HepG2 (cell line): ENCODE measurements at regions not wholly inside any gene's neighbourhood (a gene's known extent, or its start where the extent isn't known, plus 50 kb on each side); places are given as distances from the start of the nearest gene placed in this dataset.

Experiments used
- ATAC-seq: fragments of 200-7000 bp; cut with Tn5 transposase; 3 replicates; pipeline ENCODE4 v1.9.1; 2020; ENCODE audit warnings: mild to moderate bottlenecking, moderate library complexity
- BruUV-seq: library from RNA; stranded (reverse); fragments of 400-500 nt; replicated peaks from 2 replicates; lab custom pipeline; 2021; lab: Mats Ljungman, UMichigan
- CTCF ChIA-PET: fragments of 300-600 bp; formaldehyde crosslinking; extraction: SDS; loops from one replicate; lab custom pipeline; 2021; ENCODE audit warnings: low total read pairs, inconsistent platforms, low intra/inter-chr PET ratio; lab: Yijun Ruan, JAX
- POLR2A ChIA-PET: fragments of 350-600 bp; sonication (Branson Sonifier 250); formaldehyde crosslinking; loops from one replicate; lab custom pipeline; 2020; ENCODE audit warnings: antibody characterized with exemption, inconsistent platforms; lab: Yijun Ruan, JAX
- DNase-seq: peaks from one replicate; pipeline ENCODE4 v3.0.0-alpha.2; 2015; ENCODE audit warnings: low spot score
- FAIRE-seq: peaks from 3 replicates; lab custom pipeline; 2011; peaks lifted over from hg19 to GRCh38; lab: Jason Lieb, UNC
- H2AFZ ChIP-seq: one replicate; pipeline ENCODE4 v1.6.1; 2011; ENCODE audit warnings: low read length, inconsistent platforms
- H3K27ac ChIP-seq: fragments of 300-600 bp; 3 replicates; pipeline ENCODE4 v1.8.0; 2011; ENCODE audit warnings: mixed run types, mild to moderate bottlenecking, mixed read lengths, low read length, inconsistent platforms; ENCODE audit not compliant: insufficient read depth; ENCODE audit errors: extremely low read length
- H3K27me3 ChIP-seq, 2 experiments: fragments of 200-600 bp in 1 of 2; 2 replicates in 1 of 2; 3 replicates in 1 of 2; pipeline versions ENCODE4 v1.6.0 to v1.8.0; 2011; ENCODE audit warnings: low read length in 2 of 2, mild to moderate bottlenecking in 2 of 2, moderate library complexity in 2 of 2, inconsistent platforms in 1 of 2; ENCODE audit not compliant: insufficient read depth in 2 of 2, control insufficient read depth in 1 of 2
- H3K36me3 ChIP-seq, 2 experiments: fragments of 200-600 bp in 1 of 2; replicated peaks in 1 of 2; 2 replicates in 1 of 2; 3 replicates in 1 of 2; pipeline versions ENCODE4 v1.5.1 to v1.8.0; 2011; ENCODE audit warnings: low read length in 2 of 2, inconsistent platforms in 1 of 2; ENCODE audit not compliant: insufficient read depth in 2 of 2, control insufficient read depth in 1 of 2
- H3K4me1 ChIP-seq: 2 replicates; pipeline ENCODE4 v1.5.1; 2012; ENCODE audit warnings: low read length, inconsistent platforms; ENCODE audit not compliant: insufficient read depth
- H3K4me2 ChIP-seq: 2 replicates; pipeline ENCODE4 v1.6.0; 2011; ENCODE audit warnings: low read depth, low read length, inconsistent platforms
- H3K4me3 ChIP-seq, 3 experiments: fragments of 200-600 bp in 1 of 3; sonication (generic), shearing (Covaris generic) in 1 of 3; replicated peaks in 1 of 3; 2 replicates each; pipeline ENCODE4 v1.5.1; 2011 to 2016; ENCODE audit warnings: low read length in 3 of 3, inconsistent platforms in 2 of 3, low read depth in 2 of 3, mild to moderate bottlenecking in 2 of 3, control low read depth in 1 of 3, mixed read lengths in 1 of 3; ENCODE audit not compliant: insufficient read depth in 1 of 3
- H3K79me2 ChIP-seq: one replicate; pipeline ENCODE4 v1.6.1; 2011; ENCODE audit warnings: low read length, inconsistent platforms; ENCODE audit not compliant: insufficient read depth
- H3K9ac ChIP-seq: 2 replicates; pipeline ENCODE4 v1.6.0; 2011; ENCODE audit warnings: mild to moderate bottlenecking, low read depth, low read length, inconsistent platforms; ENCODE audit not compliant: insufficient read depth
- H3K9me3 ChIP-seq: 2 replicates; pipeline ENCODE4 v1.5.1; 2012; ENCODE audit warnings: mild to moderate bottlenecking, low read length
- H4K20me1 ChIP-seq: 2 replicates; pipeline ENCODE4 v1.6.0; 2011; ENCODE audit warnings: inconsistent platforms, mild to moderate bottlenecking, low read length, moderate library complexity; ENCODE audit not compliant: insufficient read depth
- CENPX ChIP-seq: sonication (generic); formaldehyde crosslinking; IDR thresholded peaks from 2 replicates; pipeline ENCODE4 v1.9.0; 2021; ENCODE audit warnings: mild to moderate bottlenecking, missing genetic modification reagents, moderate library complexity
- DPF2 ChIP-seq: sonication (generic); formaldehyde crosslinking; IDR thresholded peaks from 2 replicates; pipeline ENCODE4 v1.4.0; 2020; ENCODE audit warnings: mild to moderate bottlenecking, low read depth, missing genetic modification reagents, borderline replicate concordance
- GATA4 ChIP-seq: sonication (generic); IDR thresholded peaks from 2 replicates; pipeline ENCODE4 v1.6.1; 2016; ENCODE audit warnings: antibody characterized with exemption, low read depth, borderline replicate concordance
- MAFK ChIP-seq, 2 experiments: IDR thresholded peaks in 1 of 2; conservative IDR thresholded peaks in 1 of 2; 2 replicates each; pipeline ENCODE4 v1.6.1; 2011; ENCODE audit warnings: improper control_type of control experiment in 2 of 2, low read length in 2 of 2
- PBX3 ChIP-seq: sonication (generic); formaldehyde crosslinking; IDR thresholded peaks from 2 replicates; pipeline ENCODE4 v1.8.1; 2023; ENCODE audit warnings: missing genetic modification reagents, inconsistent platforms, borderline replicate concordance
- REL ChIP-seq: sonication (generic); formaldehyde crosslinking; conservative IDR thresholded peaks from 2 replicates; pipeline ENCODE4 v1.8.0; 2022; ENCODE audit warnings: mild to moderate bottlenecking, missing genetic modification reagents, moderate library complexity
- SSRP1 ChIP-seq: IDR thresholded peaks from 2 replicates; pipeline ENCODE4 v1.6.1; 2016; ENCODE audit warnings: control low read depth
- ZGPAT ChIP-seq: IDR thresholded peaks from 2 replicates; pipeline ENCODE4 v1.6.1; 2016; ENCODE audit warnings: mild to moderate bottlenecking
- ZNF256 ChIP-seq: sonication (generic); formaldehyde crosslinking; conservative IDR thresholded peaks from 2 replicates; pipeline ENCODE4 v1.4.0; 2020; ENCODE audit warnings: missing genetic modification reagents
- WGBS: methylation state at CpG from one replicate; pipeline ENCODE4 v1.1.6; 2017; ENCODE audit warnings: low lambda C conversion rate; 5-methylcytosine and 5-hydroxymethylcytosine counted together
- in situ Hi-C: cut with HindIII; loops from 2 replicates; pipeline ENCODE4 v1.10.0; 2017; ENCODE audit warnings: low pct_unique_long_range_greater_than_20kb; ENCODE audit not compliant: extremely low pct_ligation_motif_present
- intact Hi-C: fragments of 100-400 bp; cut with micrococcal nuclease; formaldehyde crosslinking; loops from one replicate; pipeline ENCODE4 v1.10.0; 2022; ENCODE audit not compliant: unreplicated experiment
- TF ChIP-seq, protein P1 (sequence below): sonication (generic); formaldehyde crosslinking; IDR thresholded peaks from 2 replicates; pipeline ENCODE4 v1.4.0; 2020; ENCODE audit warnings: missing genetic modification reagents, borderline replicate concordance
- TF ChIP-seq, protein P2 (sequence below): sonication (generic); formaldehyde crosslinking; IDR thresholded peaks from 2 replicates; pipeline ENCODE4 v1.4.0; 2020; ENCODE audit warnings: missing genetic modification reagents
- TF ChIP-seq, protein P3 (sequence below): sonication (generic); formaldehyde crosslinking; IDR thresholded peaks from 2 replicates; pipeline ENCODE4 v1.8.0; 2023; ENCODE audit warnings: mild to moderate bottlenecking, missing genetic modification reagents
- TF ChIP-seq, protein P4 (sequence below), 2 experiments: sonication (generic) in 1 of 2; formaldehyde crosslinking in 1 of 2; IDR thresholded peaks; 2 replicates each; pipeline versions ENCODE4 v1.4.0 to v1.6.1; 2016 to 2020; ENCODE audit warnings: borderline replicate concordance in 1 of 2, low read depth in 1 of 2, mild to moderate bottlenecking in 1 of 2, missing genetic modification reagents in 1 of 2

DNA sequence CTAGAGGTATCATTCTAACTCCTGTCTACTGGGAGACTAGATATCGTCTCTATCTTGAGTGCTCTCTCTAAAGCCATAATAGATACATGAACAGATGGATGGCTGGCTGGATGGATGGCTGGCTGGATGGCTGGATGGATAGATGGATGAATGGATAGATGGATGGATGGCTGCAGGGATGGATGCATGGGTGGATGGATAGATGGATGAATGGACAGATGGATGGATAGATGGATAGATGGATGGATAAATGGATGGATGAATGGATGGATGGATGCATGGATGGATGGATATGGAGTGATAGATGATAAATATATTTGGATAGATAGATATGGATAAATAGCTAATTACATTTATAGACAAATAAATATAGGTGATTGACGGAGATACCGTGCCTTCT lies 191.2 kb upstream of the KLF6 start:
- no peaks in the 10 kb centered on the region for H3K36me3 ChIP-seq
- ATAC-seq (no peak), FAIRE-seq (no peak), DNase-seq (no peak)
- ChIA-PET CTCF (no interaction called here), POLR2A (no interaction called here)
- H3K79me2 ChIP-seq: no peaks in the 10 kb centered on the region
- peaks cover 5 to 23% of the 10 kb centered on the region in 2 experiments for H3K27me3 ChIP-seq
- intact Hi-C loops (no loop called here), in situ Hi-C loops (no loop called here)
- 3% methylated on average over 3 of the region's 3 CpGs for WGBS
- H3K4me3 ChIP-seq: no peak overlapping the region
- no TSS peak for BruUV-seq
- H4K20me1 ChIP-seq: no peaks in the 10 kb centered on the region
- no peaks in the 10 kb centered on the region for H3K9me3 ChIP-seq
- H3K9ac ChIP-seq: no peak overlapping the region
- H3K4me1 ChIP-seq: no peaks in the 10 kb centered on the region
- H3K4me2 ChIP-seq: no peak overlapping the region
- no peak overlapping the region for H3K27ac ChIP-seq
- no peak overlapping the region for H2AFZ ChIP-seq
- TF ChIP-seq REL (CRISPR knock-in tag) (no peak), MAFK (conservative IDR thresholded peaks at IDR 0.05 in 1 of 2, IDR thresholded peaks at IDR 0.05 in 1 of 2; ENCODE audit: low read length in 2 of 2) (no peak), CENPX (CRISPR knock-in tag) (no peak), ZNF256 (CRISPR knock-in tag) (no peak), SSRP1 (no peak), DPF2 (CRISPR knock-in tag) (no peak), ZGPAT (CRISPR knock-in tag) (no peak), GATA4 (no peak), PBX3 (CRISPR knock-in tag) (no peak)
- TF ChIP-seq, protein P1, sequence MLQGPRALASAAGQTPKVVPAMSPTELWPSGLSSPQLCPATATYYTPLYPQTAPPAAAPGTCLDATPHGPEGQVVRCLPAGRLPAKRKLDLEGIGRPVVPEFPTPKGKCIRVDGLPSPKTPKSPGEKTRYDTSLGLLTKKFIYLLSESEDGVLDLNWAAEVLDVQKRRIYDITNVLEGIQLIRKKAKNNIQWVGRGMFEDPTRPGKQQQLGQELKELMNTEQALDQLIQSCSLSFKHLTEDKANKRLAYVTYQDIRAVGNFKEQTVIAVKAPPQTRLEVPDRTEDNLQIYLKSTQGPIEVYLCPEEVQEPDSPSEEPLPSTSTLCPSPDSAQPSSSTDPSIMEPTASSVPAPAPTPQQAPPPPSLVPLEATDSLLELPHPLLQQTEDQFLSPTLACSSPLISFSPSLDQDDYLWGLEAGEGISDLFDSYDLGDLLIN (CRISPR knock-in tag): no peak
- TF ChIP-seq, protein P2, sequence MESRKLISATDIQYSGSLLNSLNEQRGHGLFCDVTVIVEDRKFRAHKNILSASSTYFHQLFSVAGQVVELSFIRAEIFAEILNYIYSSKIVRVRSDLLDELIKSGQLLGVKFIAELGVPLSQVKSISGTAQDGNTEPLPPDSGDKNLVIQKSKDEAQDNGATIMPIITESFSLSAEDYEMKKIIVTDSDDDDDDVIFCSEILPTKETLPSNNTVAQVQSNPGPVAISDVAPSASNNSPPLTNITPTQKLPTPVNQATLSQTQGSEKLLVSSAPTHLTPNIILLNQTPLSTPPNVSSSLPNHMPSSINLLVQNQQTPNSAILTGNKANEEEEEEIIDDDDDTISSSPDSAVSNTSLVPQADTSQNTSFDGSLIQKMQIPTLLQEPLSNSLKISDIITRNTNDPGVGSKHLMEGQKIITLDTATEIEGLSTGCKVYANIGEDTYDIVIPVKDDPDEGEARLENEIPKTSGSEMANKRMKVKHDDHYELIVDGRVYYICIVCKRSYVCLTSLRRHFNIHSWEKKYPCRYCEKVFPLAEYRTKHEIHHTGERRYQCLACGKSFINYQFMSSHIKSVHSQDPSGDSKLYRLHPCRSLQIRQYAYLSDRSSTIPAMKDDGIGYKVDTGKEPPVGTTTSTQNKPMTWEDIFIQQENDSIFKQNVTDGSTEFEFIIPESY (CRISPR knock-in tag): no peak
- TF ChIP-seq, protein P3, sequence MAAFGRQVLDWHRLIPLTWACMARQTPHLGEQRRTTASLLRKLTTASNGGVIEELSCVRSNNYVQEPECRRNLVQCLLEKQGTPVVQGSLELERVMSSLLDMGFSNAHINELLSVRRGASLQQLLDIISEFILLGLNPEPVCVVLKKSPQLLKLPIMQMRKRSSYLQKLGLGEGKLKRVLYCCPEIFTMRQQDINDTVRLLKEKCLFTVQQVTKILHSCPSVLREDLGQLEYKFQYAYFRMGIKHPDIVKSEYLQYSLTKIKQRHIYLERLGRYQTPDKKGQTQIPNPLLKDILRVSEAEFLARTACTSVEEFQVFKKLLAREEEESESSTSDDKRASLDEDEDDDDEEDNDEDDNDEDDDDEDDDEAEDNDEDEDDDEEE: no peak
- TF ChIP-seq, protein P4, sequence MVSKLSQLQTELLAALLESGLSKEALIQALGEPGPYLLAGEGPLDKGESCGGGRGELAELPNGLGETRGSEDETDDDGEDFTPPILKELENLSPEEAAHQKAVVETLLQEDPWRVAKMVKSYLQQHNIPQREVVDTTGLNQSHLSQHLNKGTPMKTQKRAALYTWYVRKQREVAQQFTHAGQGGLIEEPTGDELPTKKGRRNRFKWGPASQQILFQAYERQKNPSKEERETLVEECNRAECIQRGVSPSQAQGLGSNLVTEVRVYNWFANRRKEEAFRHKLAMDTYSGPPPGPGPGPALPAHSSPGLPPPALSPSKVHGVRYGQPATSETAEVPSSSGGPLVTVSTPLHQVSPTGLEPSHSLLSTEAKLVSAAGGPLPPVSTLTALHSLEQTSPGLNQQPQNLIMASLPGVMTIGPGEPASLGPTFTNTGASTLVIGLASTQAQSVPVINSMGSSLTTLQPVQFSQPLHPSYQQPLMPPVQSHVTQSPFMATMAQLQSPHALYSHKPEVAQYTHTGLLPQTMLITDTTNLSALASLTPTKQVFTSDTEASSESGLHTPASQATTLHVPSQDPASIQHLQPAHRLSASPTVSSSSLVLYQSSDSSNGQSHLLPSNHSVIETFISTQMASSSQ (IDR thresholded peaks at IDR 0.05; ENCODE audit: low read depth): no peak
- TF ChIP-seq, protein P4 (CRISPR knock-in tag; IDR thresholded peaks at IDR 0.05; ENCODE audit: borderline replicate concordance): no peak
